ENCODE measurements at regions not wholly inside any gene's neighbourhood (a gene's known extent, or its start where the extent isn't known, plus 50 kb on each side); places are given as distances from the start of the nearest gene placed in this dataset.
A peak's percentile ranks its signal among the peaks of the same experiment; 100 is the strongest.

DNA sequence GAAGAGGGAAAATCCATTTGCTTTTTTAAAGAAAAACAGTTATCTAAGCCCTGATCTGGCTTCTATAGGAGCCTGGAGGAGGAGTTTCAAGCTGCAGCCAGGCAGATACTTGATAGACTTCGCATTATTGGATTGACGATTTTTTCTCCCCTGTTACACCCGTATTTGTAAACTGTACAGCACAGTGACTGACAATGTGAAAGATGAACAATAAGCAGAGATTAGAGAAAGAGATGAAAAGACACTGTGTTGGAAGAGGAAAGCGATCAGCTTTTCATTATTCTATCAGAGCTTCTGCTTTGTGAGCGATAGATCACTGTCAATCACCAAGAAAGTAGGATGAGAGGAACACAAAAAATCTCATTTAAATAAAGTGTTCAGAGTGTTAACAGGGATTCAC, 639.2 kb downstream of the TLL1 start:
- H3K9me3 ChIP-seq (ENCODE audit: control insufficient read depth, insufficient read depth, low read length) = no peaks in the 10 kb centered on the region
- no peaks in the 10 kb centered on the region for H3K36me3 ChIP-seq (ENCODE audit: control insufficient read depth, insufficient read depth, low read length)
- WGBS (ENCODE audit: insufficient coverage, insufficient read length) = no CpG with 5 or more reads among the region's 5 CpGs
- no peak overlapping the region for H3K27ac ChIP-seq (ENCODE audit: low read length)
- DNase-seq (ENCODE audit: low read depth, low spot score) = no peak
- H3K4me1 ChIP-seq (ENCODE audit: control insufficient read depth, insufficient read depth, low read length) = no peaks in the 10 kb centered on the region
- no peak overlapping the region for H3K4me3 ChIP-seq (ENCODE audit: low read length)
- H3K27me3 ChIP-seq (ENCODE audit: control insufficient read depth, insufficient read depth, low read length) = no peaks in the 10 kb centered on the region

DNA sequence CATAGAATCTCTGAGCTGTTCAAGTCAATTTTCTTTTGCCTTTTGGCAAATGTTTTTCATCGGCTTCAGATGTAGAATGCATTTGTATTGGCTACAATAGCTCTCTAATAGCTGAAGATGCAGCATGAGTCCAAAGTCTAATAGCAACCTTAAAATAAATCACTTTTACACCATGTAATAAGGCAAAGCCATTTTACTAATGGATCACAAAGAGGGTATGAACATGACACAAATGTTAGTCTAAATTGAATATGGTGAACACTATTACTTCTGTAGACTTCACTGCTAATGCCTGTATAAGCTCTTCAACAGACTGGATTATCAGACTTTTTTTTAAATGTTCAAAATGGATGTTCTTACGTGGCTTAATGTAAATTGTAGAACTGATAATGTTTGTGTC, 645.3 kb downstream of the TLL1 start:
- Histone ChIP-seq H3K9me3 (ENCODE audit: control insufficient read depth, insufficient read depth, low read length) (no peaks in the 10 kb centered on the region), H3K27ac (ENCODE audit: low read length) (no peak overlapping the region), H3K27me3 (ENCODE audit: control insufficient read depth, insufficient read depth, low read length) (no peaks in the 10 kb centered on the region), H3K4me1 (ENCODE audit: control insufficient read depth, insufficient read depth, low read length) (no peaks in the 10 kb centered on the region), H3K36me3 (ENCODE audit: control insufficient read depth, insufficient read depth, low read length) (no peaks in the 10 kb centered on the region), H3K4me3 (ENCODE audit: low read length) (no peak overlapping the region)
- no CpG with 5 or more reads among the region's 2 CpGs for WGBS (ENCODE audit: insufficient coverage, insufficient read length)
- DNase-seq (ENCODE audit: low read depth, low spot score) = no peak

DNA sequence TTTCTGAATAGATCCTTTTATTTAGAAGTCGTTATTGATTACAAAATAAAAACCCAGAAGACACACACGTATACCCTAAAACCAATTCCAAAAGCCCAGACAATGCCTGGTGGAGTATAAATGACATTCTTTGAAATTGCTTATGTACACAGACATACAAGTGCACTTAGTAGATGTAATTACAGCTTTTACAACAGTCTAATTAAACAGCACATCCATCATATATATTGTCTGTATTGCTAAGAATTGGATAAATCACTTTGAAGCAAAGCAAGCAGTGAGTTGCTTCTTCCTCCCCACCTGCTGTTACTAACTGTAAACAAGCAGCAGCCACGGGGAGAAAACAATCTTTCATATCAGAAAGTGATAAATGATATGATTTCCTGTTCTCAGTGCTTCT, 645.7 kb downstream of the TLL1 start:
- Histone ChIP-seq H3K27me3 (ENCODE audit: control insufficient read depth, insufficient read depth, low read length) (no peaks in the 10 kb centered on the region), H3K4me1 (ENCODE audit: control insufficient read depth, insufficient read depth, low read length) (no peaks in the 10 kb centered on the region), H3K36me3 (ENCODE audit: control insufficient read depth, insufficient read depth, low read length) (no peaks in the 10 kb centered on the region), H3K4me3 (ENCODE audit: low read length) (no peak overlapping the region), H3K9me3 (ENCODE audit: control insufficient read depth, insufficient read depth, low read length) (no peaks in the 10 kb centered on the region), H3K27ac (ENCODE audit: low read length) (no peak overlapping the region)
- no CpG with 5 or more reads among the region's 3 CpGs for WGBS (ENCODE audit: insufficient coverage, insufficient read length)
- DNase-seq (ENCODE audit: low read depth, low spot score) = no peak

DNA sequence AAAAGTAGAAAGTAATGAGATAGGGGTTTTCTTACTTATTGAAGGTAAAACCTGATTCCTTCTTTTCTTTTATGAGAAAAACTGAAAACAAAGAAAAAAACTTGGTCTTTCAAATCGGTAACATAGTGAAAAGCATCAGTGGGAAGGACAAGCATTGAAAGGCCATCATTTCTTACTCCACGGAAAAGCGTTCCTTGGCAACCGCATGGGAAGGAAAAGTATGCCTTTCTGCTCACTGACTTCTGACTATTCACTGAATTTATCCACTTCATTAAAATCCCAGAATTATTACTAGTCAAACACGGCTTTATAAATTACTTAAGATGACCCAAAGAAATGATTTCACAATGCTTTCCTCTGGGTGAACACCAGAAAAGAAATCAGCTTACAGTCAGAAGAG, 646.7 kb downstream of the TLL1 start:
- Histone ChIP-seq H3K9me3 (ENCODE audit: control insufficient read depth, insufficient read depth, low read length) (no peaks in the 10 kb centered on the region), H3K36me3 (ENCODE audit: control insufficient read depth, insufficient read depth, low read length) (no peaks in the 10 kb centered on the region), H3K27ac (ENCODE audit: low read length) (no peak overlapping the region), H3K27me3 (ENCODE audit: control insufficient read depth, insufficient read depth, low read length) (no peaks in the 10 kb centered on the region), H3K4me3 (ENCODE audit: low read length) (no peak overlapping the region), H3K4me1 (ENCODE audit: control insufficient read depth, insufficient read depth, low read length) (no peaks in the 10 kb centered on the region)
- no peak for DNase-seq (ENCODE audit: low read depth, low spot score)
- no CpG with 5 or more reads among the region's 5 CpGs for WGBS (ENCODE audit: insufficient coverage, insufficient read length)

DNA sequence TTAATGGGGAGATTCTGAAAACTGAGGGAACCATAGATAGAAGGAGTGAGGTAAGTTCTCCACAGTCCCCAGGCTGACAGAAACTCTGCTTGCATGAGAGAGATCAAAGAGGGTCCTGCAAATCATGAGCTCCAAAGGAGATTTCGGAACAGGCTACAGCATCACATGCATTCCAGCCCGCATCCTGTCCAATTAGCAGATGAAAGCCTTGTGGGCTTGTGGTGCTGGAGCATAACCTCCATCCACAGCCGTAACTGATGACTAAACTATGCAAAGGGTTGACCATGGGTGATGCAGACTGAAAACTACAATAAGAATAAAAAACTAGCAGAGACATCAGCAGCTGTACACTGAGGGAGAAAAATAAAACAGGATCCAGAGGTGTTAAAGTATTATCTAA, 654.5 kb downstream of the TLL1 start:
- WGBS (ENCODE audit: insufficient coverage, insufficient read length) = no CpG with 5 or more reads among the region's 3 CpGs
- H3K4me1 ChIP-seq (ENCODE audit: control insufficient read depth, insufficient read depth, low read length) = peaks cover 2% of the 10 kb centered on the region
- H3K9me3 ChIP-seq (ENCODE audit: control insufficient read depth, insufficient read depth, low read length) = no peaks in the 10 kb centered on the region
- H3K4me3 ChIP-seq (ENCODE audit: low read length) = no peak overlapping the region
- H3K27me3 ChIP-seq (ENCODE audit: control insufficient read depth, insufficient read depth, low read length) = no peaks in the 10 kb centered on the region
- H3K36me3 ChIP-seq (ENCODE audit: control insufficient read depth, insufficient read depth, low read length) = no peaks in the 10 kb centered on the region
- no peak overlapping the region for H3K27ac ChIP-seq (ENCODE audit: low read length)
- DNase-seq (ENCODE audit: low read depth, low spot score) = peak; percentile 5

DNA sequence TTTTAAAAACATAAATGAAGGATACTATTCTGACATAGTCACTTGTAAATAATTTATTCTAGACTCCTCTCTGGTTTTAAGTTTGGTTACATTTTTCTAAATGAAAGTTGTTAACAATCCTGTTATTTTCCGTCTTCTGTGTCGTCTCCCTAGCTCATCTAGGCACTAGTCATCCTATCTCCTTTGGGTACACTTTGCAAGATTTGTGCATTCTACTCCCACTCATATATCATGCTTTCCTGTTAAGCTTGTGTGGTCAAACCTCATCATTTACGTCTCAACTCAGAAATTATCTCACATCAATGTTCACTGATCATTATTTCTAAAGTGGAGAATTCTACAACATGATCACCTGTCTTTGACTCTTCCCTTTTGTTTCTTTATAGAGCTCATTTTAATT, 658.7 kb downstream of the TLL1 start:
- WGBS (ENCODE audit: insufficient coverage, insufficient read length) = no CpG with 5 or more reads among the region's 3 CpGs
- Histone ChIP-seq H3K4me1 (ENCODE audit: control insufficient read depth, insufficient read depth, low read length) (peaks cover 2% of the 10 kb centered on the region), H3K36me3 (ENCODE audit: control insufficient read depth, insufficient read depth, low read length) (no peaks in the 10 kb centered on the region), H3K9me3 (ENCODE audit: control insufficient read depth, insufficient read depth, low read length) (no peaks in the 10 kb centered on the region), H3K27ac (ENCODE audit: low read length) (no peak overlapping the region), H3K27me3 (ENCODE audit: control insufficient read depth, insufficient read depth, low read length) (no peaks in the 10 kb centered on the region), H3K4me3 (ENCODE audit: low read length) (no peak overlapping the region)
- no peak for DNase-seq (ENCODE audit: low read depth, low spot score)

DNA sequence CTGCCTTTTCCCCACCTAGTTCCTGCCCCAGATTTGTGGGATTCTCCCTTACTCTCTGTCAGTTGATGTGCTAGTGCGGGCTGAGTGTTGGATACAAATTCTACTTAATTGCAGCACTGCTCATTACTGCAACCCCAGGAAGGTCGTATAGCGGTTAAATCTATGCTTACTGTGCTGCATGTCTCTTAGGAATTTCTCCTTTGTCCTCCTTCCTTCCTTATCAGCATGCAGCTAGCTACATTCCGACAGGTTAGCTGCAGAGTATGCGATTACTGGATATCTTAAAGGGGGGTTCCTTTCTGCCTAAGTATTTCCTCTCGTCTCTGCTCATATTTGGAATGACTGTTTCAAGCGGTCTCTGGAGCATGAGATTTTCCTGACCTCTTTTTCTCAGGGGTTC, 662.8 kb downstream of the TLL1 start:
- H3K9me3 ChIP-seq (ENCODE audit: control insufficient read depth, insufficient read depth, low read length) = no peaks in the 10 kb centered on the region
- no peaks in the 10 kb centered on the region for H3K4me1 ChIP-seq (ENCODE audit: control insufficient read depth, insufficient read depth, low read length)
- no peaks in the 10 kb centered on the region for H3K27me3 ChIP-seq (ENCODE audit: control insufficient read depth, insufficient read depth, low read length)
- H3K4me3 ChIP-seq (ENCODE audit: low read length) = no peak overlapping the region
- no peak overlapping the region for H3K27ac ChIP-seq (ENCODE audit: low read length)
- no peaks in the 10 kb centered on the region for H3K36me3 ChIP-seq (ENCODE audit: control insufficient read depth, insufficient read depth, low read length)
- WGBS (ENCODE audit: insufficient coverage, insufficient read length) = no CpG with 5 or more reads among the region's 7 CpGs
- DNase-seq (ENCODE audit: low read depth, low spot score) = no peak

DNA sequence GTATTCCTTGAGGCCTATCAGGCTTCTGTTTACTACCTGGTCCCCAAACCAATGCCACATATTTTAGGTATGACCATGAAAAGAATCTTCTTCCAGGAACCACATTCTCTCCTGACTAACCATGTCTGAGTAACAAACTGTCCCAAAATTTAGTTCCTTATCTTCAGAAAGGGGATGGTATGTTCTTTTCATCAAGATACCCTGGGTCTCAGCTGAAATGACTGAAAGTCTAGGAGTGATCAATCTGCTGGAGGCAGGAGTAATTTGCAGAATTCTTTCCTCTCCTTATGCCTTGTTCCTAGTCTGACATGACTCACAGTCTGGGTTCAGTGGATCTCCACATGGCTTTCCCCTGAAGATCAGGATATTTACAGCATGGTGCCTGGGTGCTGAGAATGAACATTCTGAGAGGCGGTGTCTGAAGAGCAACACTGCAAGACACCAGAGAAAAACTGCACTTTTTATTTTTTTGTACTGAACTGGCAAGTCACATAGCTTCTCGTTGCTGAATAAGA, 665.5 kb downstream of the TLL1 start:
- WGBS (ENCODE audit: insufficient coverage, insufficient read length) = no CpG with 5 or more reads among the region's 2 CpGs
- no peak for DNase-seq (ENCODE audit: low read depth, low spot score)
- Histone ChIP-seq H3K27ac (ENCODE audit: low read length) (no peak overlapping the region), H3K4me3 (ENCODE audit: low read length) (no peak overlapping the region), H3K9me3 (ENCODE audit: control insufficient read depth, insufficient read depth, low read length) (no peaks in the 10 kb centered on the region), H3K36me3 (ENCODE audit: control insufficient read depth, insufficient read depth, low read length) (no peaks in the 10 kb centered on the region), H3K27me3 (ENCODE audit: control insufficient read depth, insufficient read depth, low read length) (no peaks in the 10 kb centered on the region), H3K4me1 (ENCODE audit: control insufficient read depth, insufficient read depth, low read length) (no peaks in the 10 kb centered on the region)

DNA sequence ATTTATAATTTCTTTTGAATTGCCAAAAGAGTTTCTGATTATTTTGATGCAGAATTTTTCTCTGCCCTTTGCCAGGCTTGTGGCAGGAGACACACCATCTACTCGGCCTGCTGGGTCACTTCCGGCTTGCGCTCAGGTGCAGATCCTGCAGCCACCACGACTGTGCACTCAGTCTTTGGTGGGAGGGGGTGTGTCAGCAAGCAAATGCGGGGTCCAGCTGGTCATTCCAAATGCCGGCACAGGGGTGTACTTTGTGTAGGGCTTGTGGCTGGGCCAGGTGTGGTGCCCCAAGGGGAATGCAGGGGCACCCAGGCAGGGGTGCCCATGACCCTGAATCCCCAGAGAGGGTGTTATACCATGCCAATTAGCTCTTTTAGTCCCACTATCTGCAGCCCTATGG, 673.0 kb downstream of the TLL1 start:
- Histone ChIP-seq H3K4me3 (ENCODE audit: low read length) (no peak overlapping the region), H3K9me3 (ENCODE audit: control insufficient read depth, insufficient read depth, low read length) (no peaks in the 10 kb centered on the region), H3K36me3 (ENCODE audit: control insufficient read depth, insufficient read depth, low read length) (no peaks in the 10 kb centered on the region), H3K27ac (ENCODE audit: low read length) (no peak overlapping the region), H3K27me3 (ENCODE audit: control insufficient read depth, insufficient read depth, low read length) (no peaks in the 10 kb centered on the region), H3K4me1 (ENCODE audit: control insufficient read depth, insufficient read depth, low read length) (no peaks in the 10 kb centered on the region)
- no CpG with 5 or more reads among the region's 6 CpGs for WGBS (ENCODE audit: insufficient coverage, insufficient read length)
- no peak for DNase-seq (ENCODE audit: low read depth, low spot score)

DNA sequence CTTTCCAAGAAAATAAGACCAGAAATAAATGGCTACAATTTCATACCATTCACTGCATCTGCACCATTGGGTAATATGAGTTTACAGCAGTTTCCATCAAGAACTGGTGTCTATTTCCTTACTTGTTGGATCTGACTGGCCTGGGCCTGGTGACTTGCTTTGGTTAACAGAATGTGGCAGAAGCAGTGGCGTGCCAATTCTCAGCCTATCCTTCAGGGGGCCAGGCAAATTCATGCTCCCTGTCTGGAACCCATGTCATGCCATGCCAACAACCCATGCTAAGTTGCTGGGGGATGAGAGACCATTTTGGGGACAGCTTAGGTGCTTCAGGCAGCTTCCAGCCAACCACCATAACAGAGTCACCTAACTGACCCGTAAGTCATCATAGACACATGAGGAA, 656.7 kb downstream of the SPOCK3 start:
- DNase-seq (ENCODE audit: low read depth, low spot score) = no peak
- Histone ChIP-seq H3K9me3 (ENCODE audit: control insufficient read depth, insufficient read depth, low read length) (no peaks in the 10 kb centered on the region), H3K4me1 (ENCODE audit: control insufficient read depth, insufficient read depth, low read length) (no peaks in the 10 kb centered on the region), H3K27ac (ENCODE audit: low read length) (no peak overlapping the region), H3K36me3 (ENCODE audit: control insufficient read depth, insufficient read depth, low read length) (no peaks in the 10 kb centered on the region), H3K27me3 (ENCODE audit: control insufficient read depth, insufficient read depth, low read length) (no peaks in the 10 kb centered on the region), H3K4me3 (ENCODE audit: low read length) (no peak overlapping the region)
- no CpG with 5 or more reads among the region's 2 CpGs for WGBS (ENCODE audit: insufficient coverage, insufficient read length)

DNA sequence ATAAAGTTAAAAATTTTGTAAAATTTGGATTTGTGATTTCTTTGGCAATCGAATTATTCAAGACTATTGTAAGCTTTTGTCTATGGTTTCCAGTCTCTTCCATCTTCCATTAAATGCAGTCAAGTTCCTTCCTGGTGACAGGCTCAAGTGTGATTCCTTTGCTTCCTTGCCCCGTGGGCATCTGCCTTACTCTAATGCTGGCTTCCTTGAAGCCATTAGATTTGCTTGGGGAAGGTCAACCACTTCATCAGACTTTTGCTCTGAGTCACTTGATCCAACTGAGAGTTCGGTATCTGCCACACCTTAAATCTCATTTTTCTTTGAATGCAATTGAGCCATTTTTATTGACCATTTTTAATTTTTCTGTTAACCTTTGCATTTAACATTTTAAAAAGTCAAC, 648.8 kb downstream of the SPOCK3 start:
- Histone ChIP-seq H3K4me1 (ENCODE audit: control insufficient read depth, insufficient read depth, low read length) (no peaks in the 10 kb centered on the region), H3K9me3 (ENCODE audit: control insufficient read depth, insufficient read depth, low read length) (no peaks in the 10 kb centered on the region), H3K27me3 (ENCODE audit: control insufficient read depth, insufficient read depth, low read length) (no peaks in the 10 kb centered on the region), H3K36me3 (ENCODE audit: control insufficient read depth, insufficient read depth, low read length) (no peaks in the 10 kb centered on the region), H3K4me3 (ENCODE audit: low read length) (no peak overlapping the region), H3K27ac (ENCODE audit: low read length) (no peak overlapping the region)
- DNase-seq (ENCODE audit: low read depth, low spot score) = no peak
- 100% methylated on average over 1 of the region's 3 CpGs for whole genome bisulfite sequencing (ENCODE audit: insufficient coverage, insufficient read length)
